WI38 (cell line): ENCODE measurements at regions not wholly inside any gene's neighbourhood (a gene's known extent, or its start where the extent isn't known, plus 50 kb on each side); places are given as distances from the start of the nearest gene placed in this dataset.

Experiments used
- H3K4me3 ChIP-seq: 2 replicates; pipeline ENCODE4 v1.5.1; 2011; ENCODE audit warnings: low read depth, mild to moderate bottlenecking, control low read depth, low read length
- TF ChIP-seq, protein P1 (sequence below): IDR thresholded peaks from 2 replicates; pipeline ENCODE4 v1.5.1; 2012; ENCODE audit warnings: low read depth, mild to moderate bottlenecking, control low read depth, low read length

DNA sequence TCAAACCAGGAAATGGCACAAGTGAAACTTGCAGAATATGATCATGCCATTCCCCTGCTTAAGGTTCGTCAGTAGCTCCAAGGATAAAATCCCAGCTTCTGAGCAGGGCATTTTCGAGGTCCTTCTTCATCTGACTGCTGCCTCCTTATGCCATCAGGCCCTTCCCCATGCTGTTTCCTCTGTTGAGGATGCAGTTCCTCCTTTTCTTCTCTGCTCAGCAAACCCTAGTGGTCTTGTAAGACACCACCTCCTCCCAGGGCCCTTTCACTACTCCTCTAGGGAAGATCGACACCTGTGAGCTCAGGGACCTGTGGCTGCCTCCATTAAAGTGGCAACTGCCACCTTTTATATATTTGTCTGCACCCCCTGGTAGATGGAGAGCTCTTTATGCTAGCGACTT is 62.1 kb upstream of the JUN start:
- TF ChIP-seq, protein P1, sequence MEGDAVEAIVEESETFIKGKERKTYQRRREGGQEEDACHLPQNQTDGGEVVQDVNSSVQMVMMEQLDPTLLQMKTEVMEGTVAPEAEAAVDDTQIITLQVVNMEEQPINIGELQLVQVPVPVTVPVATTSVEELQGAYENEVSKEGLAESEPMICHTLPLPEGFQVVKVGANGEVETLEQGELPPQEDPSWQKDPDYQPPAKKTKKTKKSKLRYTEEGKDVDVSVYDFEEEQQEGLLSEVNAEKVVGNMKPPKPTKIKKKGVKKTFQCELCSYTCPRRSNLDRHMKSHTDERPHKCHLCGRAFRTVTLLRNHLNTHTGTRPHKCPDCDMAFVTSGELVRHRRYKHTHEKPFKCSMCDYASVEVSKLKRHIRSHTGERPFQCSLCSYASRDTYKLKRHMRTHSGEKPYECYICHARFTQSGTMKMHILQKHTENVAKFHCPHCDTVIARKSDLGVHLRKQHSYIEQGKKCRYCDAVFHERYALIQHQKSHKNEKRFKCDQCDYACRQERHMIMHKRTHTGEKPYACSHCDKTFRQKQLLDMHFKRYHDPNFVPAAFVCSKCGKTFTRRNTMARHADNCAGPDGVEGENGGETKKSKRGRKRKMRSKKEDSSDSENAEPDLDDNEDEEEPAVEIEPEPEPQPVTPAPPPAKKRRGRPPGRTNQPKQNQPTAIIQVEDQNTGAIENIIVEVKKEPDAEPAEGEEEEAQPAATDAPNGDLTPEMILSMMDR: no peak
- H3K4me3 ChIP-seq: no peak overlapping the region

DNA sequence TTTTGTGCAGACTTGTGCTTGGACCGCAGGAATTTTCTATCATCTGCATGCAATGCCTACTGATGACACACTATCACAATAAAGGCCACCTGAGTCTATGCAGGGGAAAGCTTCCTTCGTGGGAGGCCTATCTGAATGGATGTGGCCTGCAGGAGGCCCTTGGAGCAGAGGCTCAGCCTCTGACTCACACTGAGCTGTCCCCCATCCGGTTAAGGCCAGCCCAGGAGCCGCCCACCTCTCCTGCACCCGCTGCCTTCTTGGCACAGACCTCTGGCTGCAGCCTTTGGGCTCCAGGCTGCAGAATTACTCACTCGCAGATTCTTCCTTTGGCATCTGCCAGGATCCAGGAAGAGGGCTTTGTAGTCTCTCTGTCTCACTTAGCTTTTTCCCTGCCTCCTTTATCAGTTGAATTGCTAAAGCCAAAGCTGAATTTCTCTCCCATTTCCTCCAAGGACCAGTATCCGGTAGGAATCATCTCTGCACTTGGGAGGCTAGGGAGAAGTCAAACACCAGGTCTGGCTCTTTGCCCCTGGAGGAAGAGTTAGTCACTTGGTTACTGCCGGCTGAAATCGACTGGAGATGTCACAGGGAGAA is 65.1 kb upstream of the JUN start:
- TF ChIP-seq, protein P1: no peak
- H3K4me3 ChIP-seq: peak overlapping the region; percentile 2; the same call in 1 of the 2 replicates

DNA sequence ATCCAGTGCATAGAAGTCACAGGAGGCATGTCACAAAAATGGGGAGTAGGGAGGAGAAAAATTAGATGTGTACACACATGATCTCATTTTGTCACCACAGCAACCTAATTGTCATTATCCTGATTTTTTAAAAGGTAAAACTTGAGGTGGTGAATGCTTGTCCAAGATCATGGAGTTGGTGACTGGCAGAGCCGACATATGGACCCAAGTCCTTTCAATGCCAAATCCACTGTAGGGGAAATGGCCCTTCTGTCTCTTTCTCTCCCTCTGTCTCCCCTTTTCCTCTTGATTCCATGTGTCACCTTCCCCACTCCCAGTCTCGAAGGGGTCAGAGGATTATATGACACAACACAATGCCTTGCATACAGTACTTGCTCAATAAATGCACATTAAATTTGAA is 65.7 kb upstream of the JUN start:
- H3K4me3 ChIP-seq: peak overlapping the region; percentile 2; the same call in 1 of the 2 replicates
- TF ChIP-seq, protein P1: no peak

DNA sequence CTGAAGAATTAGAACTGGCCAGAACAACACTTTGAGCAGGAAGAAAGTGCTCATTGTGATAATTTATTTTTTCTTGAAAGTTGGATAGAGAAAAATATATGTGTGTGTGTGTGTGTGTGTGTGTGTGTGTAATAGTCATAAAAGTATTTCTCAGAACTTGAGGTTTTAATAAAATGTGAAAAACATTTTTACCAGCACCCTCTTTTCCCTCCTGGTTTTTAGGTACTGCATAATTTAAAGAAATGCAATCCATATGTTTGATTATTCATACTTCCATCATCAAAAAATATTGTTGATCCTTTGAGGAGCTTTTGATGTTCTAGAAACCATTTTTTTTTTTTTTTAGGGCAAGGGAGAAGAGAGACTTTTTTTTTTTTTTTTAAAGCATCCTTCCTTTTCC is 66.8 kb upstream of the JUN start:
- TF ChIP-seq, protein P1: no peak
- H3K4me3 ChIP-seq: no peak overlapping the region

DNA sequence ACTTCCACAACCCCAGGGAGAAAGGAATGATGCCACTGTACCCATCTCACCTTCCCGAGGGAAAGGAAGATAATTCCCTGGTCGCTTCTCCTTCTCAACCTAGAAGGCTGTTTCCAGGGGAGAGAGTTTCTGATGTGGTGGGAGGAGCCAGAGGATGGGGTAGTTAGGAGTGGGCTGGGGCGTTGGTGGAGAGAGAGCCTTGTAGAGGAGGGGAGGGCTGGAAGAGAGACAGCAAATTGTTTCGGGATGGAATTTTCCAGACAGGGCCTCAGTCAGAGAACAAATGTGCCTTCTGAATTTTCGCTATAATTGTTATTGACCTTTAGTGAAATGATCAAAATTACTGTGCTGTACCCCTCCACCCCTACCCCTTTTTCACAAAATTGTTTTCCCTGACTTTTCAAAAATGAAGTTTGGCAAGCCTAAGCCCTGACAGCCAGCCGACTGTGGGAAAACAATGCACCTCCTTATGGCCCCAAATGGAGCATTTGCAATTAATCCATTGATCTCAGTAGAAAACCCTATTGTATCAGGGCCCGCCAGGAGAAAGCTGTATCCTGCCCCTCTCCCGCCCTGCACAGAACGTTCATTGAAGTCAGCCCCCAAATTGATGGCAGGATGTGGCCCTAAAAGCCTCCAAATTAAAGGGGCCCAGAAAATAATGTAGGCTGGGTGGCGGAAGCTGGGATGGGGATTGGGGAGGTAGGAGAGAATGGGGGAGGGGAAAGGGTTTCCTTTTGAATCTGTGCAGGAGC is 69.1 kb upstream of the JUN start:
- TF ChIP-seq, protein P1: no peak

DNA sequence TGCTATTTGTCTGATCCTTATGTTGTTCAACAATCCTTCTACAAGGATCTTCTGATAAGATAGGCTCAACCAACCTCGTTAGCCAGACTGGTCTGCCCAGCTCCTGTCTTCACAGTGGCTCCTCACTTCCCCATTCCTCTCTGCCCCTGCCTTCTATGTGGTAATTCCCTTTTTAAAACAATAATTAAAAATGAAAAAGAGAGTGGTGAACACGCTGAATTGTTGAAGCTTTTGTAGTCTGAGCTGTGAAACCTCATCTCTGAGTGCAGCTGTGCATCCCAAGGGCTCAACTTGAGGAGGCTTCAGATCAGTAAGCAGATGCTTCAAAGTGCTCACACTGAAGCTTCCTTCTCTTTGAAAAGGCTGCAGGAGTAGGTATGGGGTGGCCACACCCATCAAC is 70.7 kb upstream of the JUN start:
- TF ChIP-seq, protein P1: no peak
- no peak overlapping the region for H3K4me3 ChIP-seq

More for the DNA sequence above, 69.1 kb upstream of the JUN start:
- H3K4me3 ChIP-seq: no peak overlapping the region
